A549 (cell line): ENCODE measurements at regions not wholly inside any gene's neighbourhood (a gene's known extent, or its start where the extent isn't known, plus 50 kb on each side); places are given as distances from the start of the nearest gene placed in this dataset.

ENCODE experiments used
- ATAC-seq, 2 experiments: fragments of 200-7000 bp in 1 of 2; fragments of >200 bp in 1 of 2; cut with Nextera tagmentation in 1 of 2; cut with Tn5 transposase in 1 of 2; 3 replicates each; pipeline versions ENCODE4 v1.8.0 to v1.9.1; 2018 to 2020; ENCODE audit warnings: mild to moderate bottlenecking in 1 of 2, moderate library complexity in 1 of 2
- CTCF ChIA-PET: fragments of 300-600 bp; sonication (Branson Sonifier 250); formaldehyde crosslinking; extraction: SDS; loops from one replicate; lab custom pipeline; 2021; ENCODE audit warnings: antibody characterized with exemption, inconsistent platforms; lab: Yijun Ruan, JAX
- POLR2A ChIA-PET: fragments of 350-600 bp; formaldehyde crosslinking; extraction: SDS; loops from one replicate; lab custom pipeline; 2021; ENCODE audit warnings: antibody characterized with exemption, inconsistent platforms; lab: Yijun Ruan, JAX
- DNase-seq, 2 experiments: peaks; one replicate each; pipeline versions ENCODE4 v3.0.0 to v3.0.0-alpha.2; 2011 to 2016; ENCODE audit warnings: low read depth in 1 of 2, low spot score in 1 of 2
- FAIRE-seq: peaks from 2 replicates; lab custom pipeline; 2011; peaks lifted over from hg19 to GRCh38; lab: Jason Lieb, UNC
- H3K27ac ChIP-seq, 2 experiments: fragments of >200 bp; sonication (Bioruptor Twin); formaldehyde crosslinking; 3 replicates each; pipeline ENCODE4 v1.5.1; 2016 to 2017
- H3K4me1 ChIP-seq: fragments of >200 bp; sonication (Bioruptor Twin); formaldehyde crosslinking; 3 replicates; pipeline ENCODE4 v1.6.1; 2016
- H3K4me2 ChIP-seq: fragments of >200 bp; sonication (Bioruptor Twin); formaldehyde crosslinking; 3 replicates; pipeline ENCODE4 v1.6.1; 2016
- H3K4me3 ChIP-seq: fragments of >200 bp; sonication (Bioruptor Twin); formaldehyde crosslinking; 3 replicates; pipeline ENCODE4 v1.5.1; 2016
- H3K9me3 ChIP-seq: fragments of >200 bp; sonication (Bioruptor Twin); formaldehyde crosslinking; 3 replicates; pipeline ENCODE4 v1.6.1; 2016
- CBX2 ChIP-seq: fragments of 200-600 bp; sonication (generic); IDR thresholded peaks from 2 replicates; pipeline ENCODE4 v1.6.1; 2016; ENCODE audit warnings: low read depth, mild to moderate bottlenecking, borderline replicate concordance
- CHD2 ChIP-seq: fragments of 150-350 bp; IDR thresholded peaks from 2 replicates; pipeline ENCODE4 v1.6.1; 2014; ENCODE audit warnings: low read length; ENCODE audit not compliant: partially characterized antibody
- E2F6 ChIP-seq: IDR thresholded peaks from 2 replicates; pipeline ENCODE4 v1.6.1; 2012; ENCODE audit warnings: low read depth, borderline replicate concordance
- EHF ChIP-seq: fragments of 250-450 bp; sonication (Bioruptor Pico); IDR thresholded peaks from 2 replicates; pipeline ENCODE4 v1.5.0; 2020; ENCODE audit warnings: mild to moderate bottlenecking
- EHMT2 ChIP-seq: fragments of 200-600 bp; sonication (generic); IDR thresholded peaks from 2 replicates; pipeline ENCODE4 v1.6.1; 2016; ENCODE audit warnings: antibody characterized with exemption, low read depth, mild to moderate bottlenecking, moderate library complexity
- FOXS1 ChIP-seq: fragments of 250-450 bp; sonication (Bioruptor Pico); IDR thresholded peaks from 2 replicates; pipeline ENCODE4 v1.5.0; 2020; ENCODE audit warnings: mild to moderate bottlenecking, moderate library complexity
- GATA3 ChIP-seq: IDR thresholded peaks from 2 replicates; pipeline ENCODE4 v1.6.1; 2012; ENCODE audit warnings: borderline replicate concordance
- HDAC2 ChIP-seq: fragments of 200-600 bp; sonication (generic); IDR thresholded peaks from 2 replicates; pipeline ENCODE4 v1.6.1; 2016
- HOXA7 ChIP-seq: fragments of 250-450 bp; sonication (Bioruptor Pico); IDR thresholded peaks from 2 replicates; pipeline ENCODE4 v1.5.0; 2020; ENCODE audit warnings: mild to moderate bottlenecking, moderate library complexity
- HOXB13 ChIP-seq: fragments of 250-450 bp; sonication (Bioruptor Pico); IDR thresholded peaks from 2 replicates; pipeline ENCODE4 v1.5.0; 2020; ENCODE audit warnings: low read depth, mild to moderate bottlenecking, moderate library complexity
- KDM1A ChIP-seq: fragments of 200-600 bp; sonication (generic); IDR thresholded peaks from 2 replicates; pipeline ENCODE4 v1.6.1; 2016; ENCODE audit warnings: low read depth, mild to moderate bottlenecking
- KDM5A ChIP-seq: fragments of 200-600 bp; sonication (generic); IDR thresholded peaks from 2 replicates; pipeline ENCODE4 v1.6.1; 2016; ENCODE audit warnings: antibody characterized with exemption, mild to moderate bottlenecking
- MAFK ChIP-seq: fragments of 450-650 bp; IDR thresholded peaks from 2 replicates; pipeline ENCODE4 v1.6.1; 2014; ENCODE audit not compliant: partially characterized antibody
- MAX ChIP-seq: IDR thresholded peaks from 2 replicates; pipeline ENCODE4 v1.6.1; 2012
- NPAS2 ChIP-seq: fragments of 250-450 bp; sonication (Bioruptor Pico); IDR thresholded peaks from 2 replicates; pipeline ENCODE4 v1.8.0; 2022; ENCODE audit warnings: mild to moderate bottlenecking, moderate library complexity, borderline replicate concordance
- POLR2A ChIP-seq: IDR thresholded peaks from 2 replicates; pipeline ENCODE4 v1.6.1; 2012; ENCODE audit warnings: mild to moderate bottlenecking, low read length
- POLR2AphosphoS2 ChIP-seq: conservative IDR thresholded peaks from 2 replicates; pipeline ENCODE4 v1.6.1; 2012; ENCODE audit warnings: low read length, improper control_type of control experiment, inconsistent platforms
- RARB ChIP-seq: fragments of 250-450 bp; sonication (Bioruptor Pico); IDR thresholded peaks from 2 replicates; pipeline ENCODE4 v1.8.0; 2021; ENCODE audit warnings: mild to moderate bottlenecking, moderate library complexity
- RCOR1 ChIP-seq: fragments of 150-350 bp; IDR thresholded peaks from 2 replicates; pipeline ENCODE4 v1.6.1; 2014; ENCODE audit warnings: antibody characterized with exemption, low read length, low read depth
- RFX5 ChIP-seq: fragments of 450-650 bp; IDR thresholded peaks from 2 replicates; pipeline ENCODE4 v1.7.1; 2014; ENCODE audit warnings: antibody characterized with exemption, mild to moderate bottlenecking, moderate library complexity
- RNF2 ChIP-seq: fragments of 200-600 bp; sonication (generic); IDR thresholded peaks from 2 replicates; pipeline ENCODE4 v1.6.1; 2016; ENCODE audit warnings: low read depth, mild to moderate bottlenecking, antibody characterized with exemption, moderate library complexity, borderline replicate concordance
- SMC3 ChIP-seq: fragments of >200 bp; sonication (Bioruptor Twin); formaldehyde crosslinking; IDR thresholded peaks from 3 replicates; pipeline ENCODE4 v1.6.1; 2018; ENCODE audit warnings: inconsistent platforms
- SREBF2 ChIP-seq: fragments of 450-650 bp; IDR thresholded peaks from 2 replicates; pipeline ENCODE4 v1.6.1; 2014; ENCODE audit warnings: mild to moderate bottlenecking, moderate library complexity
- TP53 ChIP-seq: fragments of 250-450 bp; sonication (Bioruptor Pico); IDR thresholded peaks from 2 replicates; pipeline ENCODE4 v1.5.0; 2021; ENCODE audit warnings: mild to moderate bottlenecking, moderate library complexity
- USF2 ChIP-seq: fragments of 450-650 bp; IDR thresholded peaks from 2 replicates; pipeline ENCODE4 v1.6.1; 2014; ENCODE audit warnings: antibody characterized with exemption
- ZC3H11A ChIP-seq: fragments of 450-650 bp; IDR thresholded peaks from 2 replicates; pipeline ENCODE4 v1.6.1; 2014; ENCODE audit warnings: antibody characterized with exemption, mild to moderate bottlenecking
- ZNF302 ChIP-seq: fragments of 250-450 bp; sonication (Bioruptor Pico); IDR thresholded peaks from 2 replicates; pipeline ENCODE4 v1.9.0; 2021; ENCODE audit warnings: inconsistent platforms, mild to moderate bottlenecking, moderate library complexity
- ZSCAN20 ChIP-seq: fragments of 250-450 bp; sonication (Bioruptor Pico); IDR thresholded peaks from 2 replicates; pipeline ENCODE4 v1.8.0; 2022; ENCODE audit warnings: mild to moderate bottlenecking, moderate library complexity
- WGBS: methylation state at CpG from one replicate; pipeline ENCODE4 v1.1.6; 2017; ENCODE audit errors: missing lambda C conversion rate; 5-methylcytosine and 5-hydroxymethylcytosine counted together

GRCh38 chr13:73299787-73300186 lies 241.0 kb downstream of the KLF5 start:
- 53% methylated on average over 2 of the region's 2 CpGs for WGBS
- Histone ChIP-seq H3K9me3 (no peaks in the 10 kb centered on the region), H3K4me2 (no peak overlapping the region), H3K4me3 (no peak overlapping the region), H3K27ac (no peak overlapping the region), H3K4me1 (peaks cover 12% of the 10 kb centered on the region; the same call in 2 of the 3 replicates)
- FAIRE-seq (no peak), ATAC-seq (no peak), DNase-seq (no peak)
- CTCF ChIA-PET, result interaction anchor here (0.8 kb wide), 1 partner anchor 27 kb away, joined by 3 read pairs; no protein-coding TSS in a partner anchor
- TF ChIP-seq POLR2A (no peak), MAX (no peak), HOXA7 (CRISPR knock-in tag) (no peak), MAFK (no peak)
- POLR2A ChIA-PET, result no interaction called here

GRCh38 chr13:73293913-73294523 lies 235.2 kb downstream of the KLF5 start:
- TF ChIP-seq GATA3 (no peak), ZNF302 (CRISPR knock-in tag) (no peak), USF2 (no peak), ZC3H11A (no peak), MAX (no peak), RFX5 (no peak), RCOR1 (no peak), HDAC2 (no peak), RNF2 (no peak), TP53 (no peak), SMC3 (no peak)
- TF ChIP-seq, all 56 proteins: peak for 0
- DNase-seq (no peak), ATAC-seq (no peak), FAIRE-seq (no peak)
- ChIA-PET CTCF (no interaction called here), POLR2A (interaction anchor here (1.0 kb wide), 1 partner anchor 235 kb away, joined by 3 read pairs; the partner anchor contains the start of gene KLF5)
- 91% methylated on average over 6 of the region's 6 CpGs for WGBS
- H3K9me3 ChIP-seq, result no peaks in the 10 kb centered on the region
- H3K4me2 ChIP-seq, result no peak overlapping the region
- no peak overlapping the region for H3K27ac ChIP-seq
- H3K4me1 ChIP-seq, result no peaks in the 10 kb centered on the region
- H3K4me3 ChIP-seq, result no peak overlapping the region

GRCh38 chr13:73292127-73292526 lies 233.3 kb downstream of the KLF5 start:
- ChIA-PET CTCF (interaction anchor here (1.6 kb wide), 1 partner anchor 13 kb away, joined by 4 read pairs; no protein-coding TSS in a partner anchor), POLR2A (no interaction called here)
- H3K4me3 ChIP-seq, result no peak overlapping the region
- no peak overlapping the region for H3K27ac ChIP-seq
- no peak overlapping the region for H3K4me2 ChIP-seq
- 0 out of 3 replicates have a peak, but pooled peaks cover 5% of the 10 kb centered on the region for H3K4me1 ChIP-seq
- DNase-seq (no peak), ATAC-seq (no peak), FAIRE-seq (no peak)
- TF ChIP-seq CBX2 (no peak), USF2 (no peak), RNF2 (no peak), RFX5 (no peak), EHMT2 (no peak), KDM1A (no peak), FOXS1 (CRISPR knock-in tag) (no peak), E2F6 (no peak), NPAS2 (CRISPR knock-in tag) (no peak), HOXB13 (CRISPR knock-in tag) (no peak), POLR2AphosphoS2 (no peak), GATA3 (no peak), HOXA7 (CRISPR knock-in tag) (no peak), CHD2 (no peak), RARB (no peak), ZSCAN20 (CRISPR knock-in tag) (no peak), SREBF2 (no peak), EHF (CRISPR knock-in tag) (no peak), KDM5A (no peak)
- 93% methylated on average over 1 of the region's 1 CpG for WGBS
- H3K9me3 ChIP-seq, result no peaks in the 10 kb centered on the region
